ENCODE measurements at regions not wholly inside any gene's neighbourhood (a gene's known extent, or its start where the extent isn't known, plus 50 kb on each side); places are given as distances from the start of the nearest gene placed in this dataset.

GRCh38 chr1:116826818-116827606, 72.8 kb downstream of the CD2 start:
- no peak overlapping the region for H3K4me3 ChIP-seq (ENCODE audit: low read length)
- no peak for TF ChIP-seq CTCF (conservative IDR thresholded peaks at IDR 0.05; ENCODE audit: low read length)
- DNase-seq (ENCODE audit: low read depth) = no peak

GRCh38 chr1:116827607-116828105, 73.4 kb downstream of the CD2 start:
- H3K4me3 ChIP-seq (ENCODE audit: low read length) = no peak overlapping the region
- no peak for TF ChIP-seq CTCF (conservative IDR thresholded peaks at IDR 0.05; ENCODE audit: low read length)
- no peak for DNase-seq (ENCODE audit: low read depth)

GRCh38 chr1:116832308-116832931, 77.3 kb upstream of the PTGFRN start:
- no peak overlapping the region for H3K4me3 ChIP-seq (ENCODE audit: low read length)
- no peak for TF ChIP-seq CTCF (conservative IDR thresholded peaks at IDR 0.05; ENCODE audit: low read length)

GRCh38 chr1:116832932-116833578, 76.7 kb upstream of the PTGFRN start:
- DNase-seq (ENCODE audit: low read depth) = no peak
- no peak for TF ChIP-seq CTCF (conservative IDR thresholded peaks at IDR 0.05; ENCODE audit: low read length)
- H3K4me3 ChIP-seq (ENCODE audit: low read length) = no peak overlapping the region

More at GRCh38 chr1:116832308-116832931, 77.3 kb upstream of the PTGFRN start:
- DNase-seq (ENCODE audit: low read depth) = no peak

- H3K4me3 ChIP-seq (ENCODE audit: low read length) = no peak overlapping the region
- no peak for DNase-seq (ENCODE audit: low read depth)
- TF ChIP-seq CTCF (conservative IDR thresholded peaks at IDR 0.05; ENCODE audit: low read length) = no peak
These were observed 76.0 kb upstream of the PTGFRN start for GRCh38 chr1:116833718-116834117.

GRCh38 chr1:116834595-116834994, 75.1 kb upstream of the PTGFRN start:
- no peak for TF ChIP-seq CTCF (conservative IDR thresholded peaks at IDR 0.05; ENCODE audit: low read length)
- DNase-seq (ENCODE audit: low read depth) = no peak
- H3K4me3 ChIP-seq (ENCODE audit: low read length) = no peak overlapping the region
